ENCODE measurements at regions not wholly inside any gene's neighbourhood (a gene's known extent, or its start where the extent isn't known, plus 50 kb on each side); places are given as distances from the start of the nearest gene placed in this dataset.

- H3K4me3 Mint-ChIP-seq, result no peak overlapping the region
- DNase-seq, result no peak
- H3K4me1 Mint-ChIP-seq, result no peaks in the 10 kb centered on the region
- no peaks in the 10 kb centered on the region for H3K36me3 Mint-ChIP-seq (ENCODE audit: low read depth)
- TF ChIP-seq, protein P1, sequence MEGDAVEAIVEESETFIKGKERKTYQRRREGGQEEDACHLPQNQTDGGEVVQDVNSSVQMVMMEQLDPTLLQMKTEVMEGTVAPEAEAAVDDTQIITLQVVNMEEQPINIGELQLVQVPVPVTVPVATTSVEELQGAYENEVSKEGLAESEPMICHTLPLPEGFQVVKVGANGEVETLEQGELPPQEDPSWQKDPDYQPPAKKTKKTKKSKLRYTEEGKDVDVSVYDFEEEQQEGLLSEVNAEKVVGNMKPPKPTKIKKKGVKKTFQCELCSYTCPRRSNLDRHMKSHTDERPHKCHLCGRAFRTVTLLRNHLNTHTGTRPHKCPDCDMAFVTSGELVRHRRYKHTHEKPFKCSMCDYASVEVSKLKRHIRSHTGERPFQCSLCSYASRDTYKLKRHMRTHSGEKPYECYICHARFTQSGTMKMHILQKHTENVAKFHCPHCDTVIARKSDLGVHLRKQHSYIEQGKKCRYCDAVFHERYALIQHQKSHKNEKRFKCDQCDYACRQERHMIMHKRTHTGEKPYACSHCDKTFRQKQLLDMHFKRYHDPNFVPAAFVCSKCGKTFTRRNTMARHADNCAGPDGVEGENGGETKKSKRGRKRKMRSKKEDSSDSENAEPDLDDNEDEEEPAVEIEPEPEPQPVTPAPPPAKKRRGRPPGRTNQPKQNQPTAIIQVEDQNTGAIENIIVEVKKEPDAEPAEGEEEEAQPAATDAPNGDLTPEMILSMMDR (IDR thresholded peaks at IDR 0.05), result no peak
- no peaks in the 10 kb centered on the region for H3K27me3 Mint-ChIP-seq (ENCODE audit: low read depth, poor library complexity)
- no peaks in the 10 kb centered on the region for H3K9me3 Mint-ChIP-seq
- H3K27ac Mint-ChIP-seq, result no peak overlapping the region
Observed at GRCh38 chr2:155748131-155748530, 584.4 kb downstream of the NR4A2 start.

DNA sequence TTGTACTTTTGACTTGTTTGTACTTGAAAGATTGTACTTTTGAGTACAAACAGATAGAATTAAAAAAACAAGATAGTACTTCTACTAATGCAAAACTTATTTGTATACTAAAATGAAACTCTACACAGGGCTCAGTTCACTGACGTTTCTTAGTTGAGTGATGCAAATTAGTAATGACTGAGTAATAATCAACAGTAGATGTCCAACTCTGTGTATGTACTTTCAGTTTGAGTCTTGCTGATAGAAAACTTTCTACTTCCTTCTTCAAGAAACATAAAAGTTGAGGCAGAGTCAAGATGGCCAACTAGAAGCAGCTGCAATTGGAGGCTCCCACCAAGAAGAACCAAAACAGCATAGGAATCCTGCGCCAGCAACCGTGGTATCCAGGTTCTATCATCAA lies 585.0 kb downstream of the NR4A2 start:
- Mint-ChIP-seq H3K4me1 (no peaks in the 10 kb centered on the region), H3K4me3 (no peak overlapping the region), H3K9me3 (no peaks in the 10 kb centered on the region), H3K36me3 (ENCODE audit: low read depth) (no peaks in the 10 kb centered on the region), H3K27ac (no peak overlapping the region), H3K27me3 (ENCODE audit: low read depth, poor library complexity) (no peaks in the 10 kb centered on the region)
- DNase-seq, result no peak
- TF ChIP-seq, protein P1 (IDR thresholded peaks at IDR 0.05), result no peak

DNA sequence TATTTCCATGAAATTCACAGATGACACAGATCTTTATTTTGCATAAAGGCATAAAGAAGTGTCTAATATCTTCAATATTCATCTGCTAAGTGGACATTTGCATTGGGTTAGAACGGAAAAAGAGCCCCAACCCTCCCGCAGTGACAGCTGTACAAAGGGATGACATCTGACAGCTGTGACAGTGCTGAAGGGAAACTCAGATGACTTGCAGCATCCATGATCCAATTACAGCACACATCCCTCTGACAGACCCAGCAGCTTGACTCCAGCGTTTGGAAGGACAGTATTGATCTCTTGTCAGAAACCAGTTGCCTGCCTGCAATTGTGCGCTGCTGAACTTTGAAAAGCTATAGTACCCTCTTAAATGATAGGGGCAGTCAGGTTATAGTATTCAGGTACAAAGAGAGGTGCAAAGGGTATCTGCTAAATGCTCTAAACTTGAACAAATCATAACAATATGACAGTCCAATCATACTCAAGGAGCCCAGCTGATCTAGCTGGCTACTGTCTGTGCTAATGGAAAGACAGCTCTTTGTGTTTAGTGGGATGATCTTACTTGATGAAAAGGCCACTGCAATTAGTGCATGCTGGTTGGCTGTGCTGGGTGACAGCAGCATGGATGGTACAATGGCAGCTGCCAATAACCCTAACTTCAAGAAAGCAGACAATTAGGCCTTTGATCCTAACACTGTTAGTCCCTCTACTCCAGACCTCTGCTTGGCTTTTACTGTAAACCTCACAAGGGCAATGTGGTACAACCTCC lies 599.2 kb downstream of the NR4A2 start:
- no peak overlapping the region for H3K4me3 Mint-ChIP-seq
- H3K36me3 Mint-ChIP-seq (ENCODE audit: low read depth), result no peaks in the 10 kb centered on the region
- H3K9me3 Mint-ChIP-seq, result no peaks in the 10 kb centered on the region
- no peak overlapping the region for H3K27ac Mint-ChIP-seq
- H3K4me1 Mint-ChIP-seq, result peaks cover 3% of the 10 kb centered on the region
- DNase-seq, result no peak
- TF ChIP-seq, protein P1 (IDR thresholded peaks at IDR 0.05), result no peak
- no peaks in the 10 kb centered on the region for H3K27me3 Mint-ChIP-seq (ENCODE audit: low read depth, poor library complexity)

DNA sequence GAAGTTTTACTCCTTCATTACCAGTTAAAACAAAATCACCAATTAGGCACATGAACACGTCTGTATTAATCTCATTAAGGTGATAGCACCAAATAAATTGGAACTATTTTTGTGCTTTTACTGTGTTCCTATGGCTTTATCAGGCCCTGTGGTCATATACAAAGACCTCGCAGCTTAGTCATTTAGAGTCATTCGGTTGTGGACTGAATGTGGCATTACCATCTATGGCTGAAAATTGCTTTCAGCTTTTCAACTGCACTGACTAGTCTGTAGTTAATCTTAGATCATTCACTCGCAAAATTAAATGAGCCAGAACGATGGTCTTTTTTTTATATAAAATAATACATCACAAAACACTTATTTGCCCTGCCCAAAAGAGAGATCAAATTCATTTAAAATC lies 601.7 kb downstream of the NR4A2 start:
- Mint-ChIP-seq H3K27me3 (ENCODE audit: low read depth, poor library complexity) (no peaks in the 10 kb centered on the region), H3K9me3 (no peaks in the 10 kb centered on the region), H3K27ac (no peak overlapping the region), H3K4me1 (peaks cover 10% of the 10 kb centered on the region), H3K36me3 (ENCODE audit: low read depth) (no peaks in the 10 kb centered on the region), H3K4me3 (no peak overlapping the region)
- TF ChIP-seq, protein P1 (IDR thresholded peaks at IDR 0.05), result no peak
- no peak for DNase-seq

DNA sequence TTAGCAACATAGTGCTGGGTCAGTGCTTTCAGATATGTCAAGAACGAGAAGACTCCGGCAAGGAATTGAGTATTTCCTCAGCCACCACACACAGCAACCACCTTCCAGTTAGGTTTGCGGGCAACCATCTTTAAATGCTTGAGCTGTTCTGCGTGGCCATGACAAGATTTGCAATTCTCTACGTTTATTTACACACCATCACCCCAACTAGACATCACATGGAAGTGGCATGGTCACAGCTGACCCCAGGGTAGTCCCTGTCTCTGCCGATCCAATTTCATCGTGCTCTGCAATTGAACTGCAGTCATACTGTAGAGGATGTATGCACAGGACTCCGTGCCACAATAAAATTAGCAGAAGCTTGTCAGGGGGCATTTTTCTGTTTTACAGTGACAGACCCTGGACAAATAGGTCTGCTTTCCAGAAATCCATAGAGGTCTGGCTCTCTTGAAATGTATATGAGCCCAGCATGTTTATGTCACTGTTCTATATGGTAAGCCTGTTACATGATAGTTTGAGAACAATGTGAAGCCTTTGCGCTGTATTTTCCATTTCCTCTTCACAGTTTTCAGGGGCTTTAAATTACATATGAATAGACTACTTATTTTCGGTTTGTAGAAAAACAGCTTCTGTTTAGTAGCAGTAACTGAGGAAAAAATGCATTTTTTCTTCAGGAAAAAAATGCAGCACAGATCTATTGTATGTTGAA lies 605.2 kb downstream of the NR4A2 start:
- Mint-ChIP-seq H3K27ac (peak overlapping the region; percentile 34), H3K27me3 (ENCODE audit: low read depth, poor library complexity) (no peaks in the 10 kb centered on the region)
- DNase-seq, result peak; percentile 5

More for the DNA sequence above, 605.2 kb downstream of the NR4A2 start:
- Mint-ChIP-seq H3K36me3 (ENCODE audit: low read depth) (no peaks in the 10 kb centered on the region), H3K9me3 (no peaks in the 10 kb centered on the region), H3K4me3 (peak overlapping the region; percentile 54), H3K4me1 (peaks cover 7% of the 10 kb centered on the region)
- TF ChIP-seq, protein P1 (IDR thresholded peaks at IDR 0.05), result no peak
